Ovary (tissue), 7 donors: ENCODE measurements at regions not wholly inside any gene's neighbourhood (a gene's known extent, or its start where the extent isn't known, plus 50 kb on each side); places are given as distances from the start of the nearest gene placed in this dataset.

Experiments used
- DNase-seq, 5 donors: peaks; one replicate each; pipeline ENCODE4 v3.0.0-alpha.2; 2019 to 2020
- H3K27ac ChIP-seq, 2 donors: fragments of 200-600 bp; one replicate each; pipeline versions ENCODE4 v1.5.1 to v1.8.0; 2019 to 2022
- H3K27me3 ChIP-seq: fragments of 200-600 bp; one replicate; pipeline ENCODE4 v1.8.0; 2022
- H3K36me3 ChIP-seq: fragments of 200-600 bp; sonication (generic); one replicate; pipeline ENCODE4 v1.5.1; 2019
- H3K4me1 ChIP-seq: one replicate; pipeline ENCODE4 v1.8.1; 2013; ENCODE audit warnings: mild to moderate bottlenecking, moderate library complexity; ENCODE audit not compliant: insufficient read depth
- H3K4me3 ChIP-seq: fragments of 200-600 bp; sonication (generic); one replicate; pipeline ENCODE4 v1.5.1; 2017
- H3K9me3 ChIP-seq, 2 donors: fragments of 200-600 bp in 1 of 2; sonication (generic) in 1 of 2; one replicate each; pipeline versions ENCODE4 v1.5.1 to v1.8.1; 2013 to 2019; ENCODE audit warnings: mild to moderate bottlenecking in 1 of 2, moderate library complexity in 1 of 2
- CTCF ChIP-seq, 3 donors: fragments of 450-650 bp in 2 of 3; fragments of 200-600 bp in 1 of 3; IDR thresholded peaks; one replicate each; pipeline versions ENCODE4 v1.5.1 to v1.8.0; 2016 to 2022; ENCODE audit warnings: antibody characterized with exemption in 3 of 3, mild to moderate bottlenecking in 1 of 3
- EP300 ChIP-seq: sonication (generic); formaldehyde crosslinking; IDR thresholded peaks from one replicate; pipeline ENCODE4 v1.6.1; 2017; ENCODE audit warnings: antibody characterized with exemption
- POLR2A ChIP-seq: fragments of 450-650 bp; IDR thresholded peaks from one replicate; pipeline ENCODE4 v1.6.1; 2017; ENCODE audit warnings: antibody characterized with exemption, mild to moderate bottlenecking, moderate library complexity
- WGBS, 3 donors: extraction: QIAGEN DNeasy Blood & Tissue Kit in 1 of 3; methylation state at CpG; one replicate each; pipeline versions ENCODE4 v1.1.5 to v1.1.7; 2013 to 2017; 5-methylcytosine and 5-hydroxymethylcytosine counted together
- intact Hi-C, 4 donors: fragments of 100-400 bp; cut with DNase I; formaldehyde crosslinking; loops; one replicate each; pipeline versions ENCODE4 v1.11.0 to v1.15.1; 2022 to 2023
- donor health status: DM: no; HTN: no; CAD: no; lungs with moderate emphysema.
- donor health status: DM: no; HTN: no; CAD: no.
- donor health status: Bipolar disorder and iron deficiency.
- donor health status: DM: no; HTN: no; CAD: no.
- donor health status: DM: yes; HTN: yes; CAD: no.

GRCh38 chr6:144745439-144745838 is 460.3 kb downstream of the UTRN start:
- TF ChIP-seq CTCF (IDR thresholded peaks at IDR 0.05) = no peak
- TF ChIP-seq POLR2A = no peak
- no peak for TF ChIP-seq EP300
- Histone ChIP-seq H3K4me3 (no peak overlapping the region), H3K9me3 (no peaks in the 10 kb centered on the region), H3K4me1 (no peaks in the 10 kb centered on the region), H3K36me3 (no peaks in the 10 kb centered on the region), H3K27me3 (no peaks in the 10 kb centered on the region), H3K27ac (no peak overlapping the region)
- no peak for DNase-seq
- 20 to 22% (median 22%) methylated on average over 3 of the region's 3 CpGs for WGBS, 3 donors
- intact Hi-C loops = no loop called here

- no peaks in the 10 kb centered on the region for H3K36me3 ChIP-seq
Measured at GRCh38 chr6:144746902-144747469, 461.9 kb downstream of the UTRN start.

GRCh38 chr6:144749263-144749662 is 464.1 kb downstream of the UTRN start:
- H3K4me1 ChIP-seq = no peaks in the 10 kb centered on the region
- WGBS, 3 donors = 64 to 71% (median 68%) methylated on average over 3 of the region's 3 CpGs
- TF ChIP-seq POLR2A = no peak
- no peak for TF ChIP-seq EP300
- TF ChIP-seq CTCF (IDR thresholded peaks at IDR 0.05) = no peak
- no peak overlapping the region for H3K4me3 ChIP-seq
- intact Hi-C loops = no loop called here
- DNase-seq = no peak
- no peaks in the 10 kb centered on the region for H3K27me3 ChIP-seq
- no peaks in the 10 kb centered on the region for H3K9me3 ChIP-seq
- no peak overlapping the region for H3K27ac ChIP-seq
- H3K36me3 ChIP-seq = no peaks in the 10 kb centered on the region

More at GRCh38 chr6:144746902-144747469, 461.9 kb downstream of the UTRN start:
- no peak for DNase-seq
- Histone ChIP-seq H3K4me3 (no peak overlapping the region), H3K9me3 (no peaks in the 10 kb centered on the region), H3K27ac (no peak overlapping the region), H3K4me1 (no peaks in the 10 kb centered on the region), H3K27me3 (no peaks in the 10 kb centered on the region)
- 80 to 92% (median 88%) methylated on average over 1 of the region's 1 CpG for WGBS, 3 donors
- intact Hi-C loops = no loop called here
- TF ChIP-seq CTCF (IDR thresholded peaks at IDR 0.05) (no peak), POLR2A (no peak), EP300 (no peak)

- H3K4me3 ChIP-seq = no peak overlapping the region
- H3K27me3 ChIP-seq = no peaks in the 10 kb centered on the region
- TF ChIP-seq CTCF (IDR thresholded peaks at IDR 0.05) = no peak
- no peak for TF ChIP-seq POLR2A
- TF ChIP-seq EP300 = no peak
- no peaks in the 10 kb centered on the region for H3K4me1 ChIP-seq
- H3K27ac ChIP-seq = no peak overlapping the region
- intact Hi-C loops = no loop called here
- 88 to 90% (median 90%) methylated on average over 2 of the region's 2 CpGs for WGBS, 3 donors
- H3K9me3 ChIP-seq = no peaks in the 10 kb centered on the region
- DNase-seq = no peak
- H3K36me3 ChIP-seq = no peaks in the 10 kb centered on the region
Measured at GRCh38 chr6:144753023-144753705, 468.0 kb downstream of the UTRN start.
